ENCODE measurements at regions not wholly inside any gene's neighbourhood (a gene's known extent, or its start where the extent isn't known, plus 50 kb on each side); places are given as distances from the start of the nearest gene placed in this dataset.

GRCh38 chr3:11698326-11699082, 54.8 kb upstream of the VGLL4 start:
- TF ChIP-seq CTCF (IDR thresholded peaks at IDR 0.05; ENCODE audit: insufficient read depth, low read depth, low read length, missing control alignments) = no peak
- no peak overlapping the region for H3K4me3 ChIP-seq (ENCODE audit: low read depth, low read length)
- no peak for DNase-seq (ENCODE audit: low read depth)

DNA sequence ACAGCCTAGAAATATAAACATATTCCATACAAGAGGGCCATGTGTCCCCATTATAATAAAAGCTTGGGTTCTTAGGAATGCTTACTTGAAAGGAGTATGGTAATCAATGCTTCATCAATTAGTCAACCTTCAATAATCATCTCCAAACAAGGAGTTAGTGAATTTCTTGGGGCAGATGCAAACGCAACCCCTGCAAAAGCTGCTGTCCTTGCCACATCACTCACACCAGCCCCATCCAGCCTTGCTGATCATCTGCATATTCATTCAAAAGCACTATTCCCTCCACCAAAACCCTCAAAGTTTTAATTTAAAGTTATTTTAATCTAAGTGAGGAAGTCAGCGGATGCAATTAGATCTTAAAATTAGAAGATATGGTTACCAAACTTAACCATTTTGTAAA, 54.0 kb upstream of the VGLL4 start:
- DNase-seq (ENCODE audit: low read depth) = no peak
- H3K4me3 ChIP-seq (ENCODE audit: low read depth, low read length) = no peak overlapping the region
- no peak for TF ChIP-seq CTCF (IDR thresholded peaks at IDR 0.05; ENCODE audit: insufficient read depth, low read depth, low read length, missing control alignments)

- H3K4me3 ChIP-seq (ENCODE audit: low read depth, low read length) = no peak overlapping the region
- no peak for DNase-seq (ENCODE audit: low read depth)
- TF ChIP-seq CTCF (IDR thresholded peaks at IDR 0.05; ENCODE audit: insufficient read depth, low read depth, low read length, missing control alignments) = no peak
Observed at GRCh38 chr3:11696054-11696453, 52.3 kb upstream of the VGLL4 start.

Data from GM12865 (cell line).